Chondrocyte (in vitro differentiated cells): ENCODE measurements at regions not wholly inside any gene's neighbourhood (a gene's known extent, or its start where the extent isn't known, plus 50 kb on each side); places are given as distances from the start of the nearest gene placed in this dataset.
"Not testable (repeated sequence)": the region's sequence is repeated elsewhere in the genome, so short reads cannot be mapped to it uniquely, and the experiment has no call there.

Experiments used
- DNase-seq: peaks from one replicate; pipeline ENCODE4 v3.0.0; 2021; ENCODE audit warnings: mixed read lengths, low spot score
- H3K27ac Mint-ChIP-seq: one replicate; pipeline ENCODE4 v1.8.0; 2021; ENCODE audit warnings: mild to moderate bottlenecking, moderate library complexity, mixed read lengths; ENCODE audit not compliant: unreplicated experiment
- H3K27me3 Mint-ChIP-seq: 2 replicates; pipeline ENCODE4 v1.8.0; 2021; ENCODE audit warnings: low read depth, mixed read lengths
- H3K36me3 Mint-ChIP-seq: 2 replicates; pipeline ENCODE4 v1.8.0; 2021; ENCODE audit warnings: low read depth, mixed read lengths
- H3K4me1 Mint-ChIP-seq: 2 replicates; pipeline ENCODE4 v1.8.0; 2021; ENCODE audit warnings: low read depth, mild to moderate bottlenecking, mixed read lengths
- H3K4me3 Mint-ChIP-seq: one replicate; pipeline ENCODE4 v1.8.0; 2021; ENCODE audit warnings: mild to moderate bottlenecking, moderate library complexity, mixed read lengths; ENCODE audit not compliant: unreplicated experiment
- H3K9me3 Mint-ChIP-seq: 2 replicates; pipeline ENCODE4 v1.8.0; 2021; ENCODE audit warnings: low read depth, mixed read lengths
- TF ChIP-seq, protein P1 (sequence below): fragments of 200-600 bp; sonication (generic); IDR thresholded peaks from 2 replicates; pipeline ENCODE4 v1.5.0; 2021; ENCODE audit warnings: antibody characterized with exemption, mild to moderate bottlenecking, moderate library complexity

DNA sequence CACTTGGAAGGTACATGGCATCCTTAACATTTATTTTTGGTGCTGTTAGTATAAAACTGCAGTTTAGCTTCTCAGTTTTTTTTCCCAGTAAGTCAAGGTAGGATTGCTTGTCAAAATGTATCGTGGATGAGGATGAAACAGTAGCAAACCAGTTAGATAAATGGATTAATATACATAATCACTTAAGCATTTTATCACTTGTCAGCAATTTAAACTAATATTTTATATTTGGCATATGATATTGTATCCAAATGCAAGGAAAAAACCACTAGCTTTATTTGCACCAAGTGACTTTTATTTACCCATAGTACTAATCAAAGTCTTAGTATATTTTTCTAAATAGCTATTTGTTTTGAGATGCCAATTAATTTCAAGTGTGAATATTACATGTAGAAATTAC, 137.7 kb upstream of the XIRP2 start:
- H3K27ac Mint-ChIP-seq = no peak overlapping the region
- H3K4me1 Mint-ChIP-seq = no peaks in the 10 kb centered on the region
- H3K36me3 Mint-ChIP-seq = peaks cover 2% of the 10 kb centered on the region
- DNase-seq = no peak
- TF ChIP-seq, protein P1, sequence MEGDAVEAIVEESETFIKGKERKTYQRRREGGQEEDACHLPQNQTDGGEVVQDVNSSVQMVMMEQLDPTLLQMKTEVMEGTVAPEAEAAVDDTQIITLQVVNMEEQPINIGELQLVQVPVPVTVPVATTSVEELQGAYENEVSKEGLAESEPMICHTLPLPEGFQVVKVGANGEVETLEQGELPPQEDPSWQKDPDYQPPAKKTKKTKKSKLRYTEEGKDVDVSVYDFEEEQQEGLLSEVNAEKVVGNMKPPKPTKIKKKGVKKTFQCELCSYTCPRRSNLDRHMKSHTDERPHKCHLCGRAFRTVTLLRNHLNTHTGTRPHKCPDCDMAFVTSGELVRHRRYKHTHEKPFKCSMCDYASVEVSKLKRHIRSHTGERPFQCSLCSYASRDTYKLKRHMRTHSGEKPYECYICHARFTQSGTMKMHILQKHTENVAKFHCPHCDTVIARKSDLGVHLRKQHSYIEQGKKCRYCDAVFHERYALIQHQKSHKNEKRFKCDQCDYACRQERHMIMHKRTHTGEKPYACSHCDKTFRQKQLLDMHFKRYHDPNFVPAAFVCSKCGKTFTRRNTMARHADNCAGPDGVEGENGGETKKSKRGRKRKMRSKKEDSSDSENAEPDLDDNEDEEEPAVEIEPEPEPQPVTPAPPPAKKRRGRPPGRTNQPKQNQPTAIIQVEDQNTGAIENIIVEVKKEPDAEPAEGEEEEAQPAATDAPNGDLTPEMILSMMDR = no peak
- H3K4me3 Mint-ChIP-seq = no peak overlapping the region
- H3K9me3 Mint-ChIP-seq = peaks cover 20% of the 10 kb centered on the region
- no peaks in the 10 kb centered on the region for H3K27me3 Mint-ChIP-seq

GRCh38 chr2:166744117-166744516, 144.2 kb upstream of the XIRP2 start:
- H3K36me3 Mint-ChIP-seq = peaks cover 17% of the 10 kb centered on the region
- not testable (repeated sequence) for H3K27ac Mint-ChIP-seq, DNase-seq, H3K4me1 Mint-ChIP-seq, H3K4me3 Mint-ChIP-seq, H3K27me3 Mint-ChIP-seq
- H3K9me3 Mint-ChIP-seq = peaks cover 59% of the 10 kb centered on the region

- H3K4me3 Mint-ChIP-seq, DNase-seq, H3K4me1 Mint-ChIP-seq, H3K27me3 Mint-ChIP-seq, H3K27ac Mint-ChIP-seq: not testable (repeated sequence)
- H3K9me3 Mint-ChIP-seq = peaks cover 58% of the 10 kb centered on the region
- peaks cover 17% of the 10 kb centered on the region for H3K36me3 Mint-ChIP-seq
These were observed 144.8 kb upstream of the XIRP2 start for GRCh38 chr2:166743482-166743881.

- TF ChIP-seq, protein P1 = no peak
- no peaks in the 10 kb centered on the region for H3K4me1 Mint-ChIP-seq
- no peak overlapping the region for H3K27ac Mint-ChIP-seq
- no peak overlapping the region for H3K4me3 Mint-ChIP-seq
- peaks cover 5% of the 10 kb centered on the region for H3K9me3 Mint-ChIP-seq
- DNase-seq = no peak
- peaks cover 23% of the 10 kb centered on the region for H3K27me3 Mint-ChIP-seq
- H3K36me3 Mint-ChIP-seq = peaks cover 1% of the 10 kb centered on the region
These were observed 161.2 kb upstream of the XIRP2 start for GRCh38 chr2:166727095-166727494.

DNA sequence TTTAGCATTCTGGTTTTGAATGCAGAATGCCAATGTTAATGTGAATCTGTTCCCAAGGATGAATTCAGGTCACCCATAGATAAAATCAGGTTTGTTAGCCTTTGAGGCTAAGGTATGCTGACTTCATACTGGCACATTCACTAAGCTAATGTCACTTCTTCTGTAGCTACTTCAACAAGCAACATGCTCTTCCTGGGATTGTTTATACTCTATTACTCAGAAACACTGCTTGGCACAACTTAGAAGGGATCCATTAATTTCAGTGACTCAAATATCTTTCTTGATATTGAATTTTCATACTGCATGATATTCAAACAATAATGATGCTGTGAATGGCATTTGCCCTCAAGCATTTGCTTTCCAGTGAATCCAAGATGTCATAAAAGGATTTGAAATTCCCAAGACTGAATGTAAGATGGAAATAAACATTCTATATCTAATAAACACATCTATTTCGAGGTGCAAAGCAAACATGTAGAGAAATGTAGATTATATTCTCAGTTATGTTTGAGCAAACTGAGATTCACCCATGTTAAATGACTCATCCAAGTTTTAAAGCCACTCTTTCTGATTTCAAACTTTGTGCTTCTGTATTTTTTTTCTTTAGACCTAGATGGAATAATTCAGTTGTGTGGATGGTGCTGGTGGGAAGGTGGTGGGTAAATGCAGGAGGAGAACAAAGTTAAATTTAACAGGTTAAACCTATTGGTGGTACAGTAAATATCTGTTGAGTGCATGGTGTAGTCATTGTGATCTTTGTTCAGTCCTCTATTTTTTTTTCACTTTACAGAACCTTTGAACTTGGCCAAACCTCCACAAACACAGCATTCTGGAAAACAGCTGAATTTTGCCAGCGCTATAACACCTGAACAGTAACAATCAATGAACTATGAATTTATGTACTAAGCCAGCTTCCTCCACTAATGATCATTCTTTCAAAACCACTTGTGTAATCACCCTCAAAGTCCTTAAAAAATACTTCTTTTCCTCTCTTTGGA, 162.1 kb upstream of the XIRP2 start:
- peaks cover 5% of the 10 kb centered on the region for H3K9me3 Mint-ChIP-seq
- no peaks in the 10 kb centered on the region for H3K4me1 Mint-ChIP-seq
- TF ChIP-seq, protein P1 = no peak
- H3K27me3 Mint-ChIP-seq = peaks cover 23% of the 10 kb centered on the region
- DNase-seq = no peak
- H3K27ac Mint-ChIP-seq = no peak overlapping the region
- no peak overlapping the region for H3K4me3 Mint-ChIP-seq
- peaks cover 1% of the 10 kb centered on the region for H3K36me3 Mint-ChIP-seq

GRCh38 chr2:166716968-166717367, 171.3 kb upstream of the XIRP2 start:
- H3K9me3 Mint-ChIP-seq = peaks cover 23% of the 10 kb centered on the region
- no peaks in the 10 kb centered on the region for H3K27me3 Mint-ChIP-seq
- TF ChIP-seq, protein P1 = no peak
- no peaks in the 10 kb centered on the region for H3K4me1 Mint-ChIP-seq
- H3K4me3 Mint-ChIP-seq = no peak overlapping the region
- H3K36me3 Mint-ChIP-seq = peaks cover 4% of the 10 kb centered on the region
- DNase-seq = no peak
- no peak overlapping the region for H3K27ac Mint-ChIP-seq
